A549 (cell line): ENCODE measurements at regions not wholly inside any gene's neighbourhood (a gene's known extent, or its start where the extent isn't known, plus 50 kb on each side); places are given as distances from the start of the nearest gene placed in this dataset.
A peak's percentile ranks its signal among the peaks of the same experiment; 100 is the strongest.

ENCODE experiments used
- ATAC-seq, 2 experiments: fragments of 200-7000 bp in 1 of 2; fragments of >200 bp in 1 of 2; cut with Nextera tagmentation in 1 of 2; cut with Tn5 transposase in 1 of 2; 3 replicates each; pipeline versions ENCODE4 v1.8.0 to v1.9.1; 2018 to 2020; ENCODE audit warnings: mild to moderate bottlenecking in 1 of 2, moderate library complexity in 1 of 2
- CTCF ChIA-PET: fragments of 300-600 bp; sonication (Branson Sonifier 250); formaldehyde crosslinking; extraction: SDS; loops from one replicate; lab custom pipeline; 2021; ENCODE audit warnings: antibody characterized with exemption, inconsistent platforms; lab: Yijun Ruan, JAX
- POLR2A ChIA-PET: fragments of 350-600 bp; formaldehyde crosslinking; extraction: SDS; loops from one replicate; lab custom pipeline; 2021; ENCODE audit warnings: antibody characterized with exemption, inconsistent platforms; lab: Yijun Ruan, JAX
- DNase-seq, 2 experiments: peaks; one replicate each; pipeline versions ENCODE4 v3.0.0 to v3.0.0-alpha.2; 2011 to 2016; ENCODE audit warnings: low read depth in 1 of 2, low spot score in 1 of 2
- FAIRE-seq: peaks from 2 replicates; lab custom pipeline; 2011; peaks lifted over from hg19 to GRCh38; lab: Jason Lieb, UNC
- H3K27ac ChIP-seq, 2 experiments: fragments of >200 bp; sonication (Bioruptor Twin); formaldehyde crosslinking; 3 replicates each; pipeline ENCODE4 v1.5.1; 2016 to 2017
- H3K4me1 ChIP-seq: fragments of >200 bp; sonication (Bioruptor Twin); formaldehyde crosslinking; 3 replicates; pipeline ENCODE4 v1.6.1; 2016
- H3K4me2 ChIP-seq: fragments of >200 bp; sonication (Bioruptor Twin); formaldehyde crosslinking; 3 replicates; pipeline ENCODE4 v1.6.1; 2016
- H3K4me3 ChIP-seq: fragments of >200 bp; sonication (Bioruptor Twin); formaldehyde crosslinking; 3 replicates; pipeline ENCODE4 v1.5.1; 2016
- H3K9me3 ChIP-seq: fragments of >200 bp; sonication (Bioruptor Twin); formaldehyde crosslinking; 3 replicates; pipeline ENCODE4 v1.6.1; 2016
- BCL3 ChIP-seq: fragments of >200 bp; sonication (Bioruptor Twin); formaldehyde crosslinking; IDR thresholded peaks from 3 replicates; pipeline ENCODE4 v1.6.1; 2016
- CBX2 ChIP-seq: fragments of 200-600 bp; sonication (generic); IDR thresholded peaks from 2 replicates; pipeline ENCODE4 v1.6.1; 2016; ENCODE audit warnings: low read depth, mild to moderate bottlenecking, borderline replicate concordance
- CEBPB ChIP-seq, 2 experiments: fragments of >200 bp in 1 of 2; sonication (Bioruptor Twin) in 1 of 2; formaldehyde crosslinking in 1 of 2; IDR thresholded peaks; 2 replicates each; pipeline ENCODE4 v1.6.1; 2012 to 2016
- CHD4 ChIP-seq: fragments of 200-600 bp; sonication (generic); IDR thresholded peaks from 2 replicates; pipeline ENCODE4 v1.6.1; 2016; ENCODE audit warnings: antibody characterized with exemption, mild to moderate bottlenecking, borderline replicate concordance
- CTCF ChIP-seq: fragments of >200 bp; sonication (Bioruptor Twin); formaldehyde crosslinking; IDR thresholded peaks from 3 replicates; pipeline ENCODE4 v1.5.1; 2016
- EHMT2 ChIP-seq: fragments of 200-600 bp; sonication (generic); IDR thresholded peaks from 2 replicates; pipeline ENCODE4 v1.6.1; 2016; ENCODE audit warnings: antibody characterized with exemption, low read depth, mild to moderate bottlenecking, moderate library complexity
- HOXB5 ChIP-seq: fragments of 250-450 bp; sonication (Bioruptor Pico); IDR thresholded peaks from 2 replicates; pipeline ENCODE4 v1.5.0; 2020; ENCODE audit warnings: mild to moderate bottlenecking, moderate library complexity
- MAFK ChIP-seq: fragments of 450-650 bp; IDR thresholded peaks from 2 replicates; pipeline ENCODE4 v1.6.1; 2014; ENCODE audit not compliant: partially characterized antibody
- RAD21 ChIP-seq, 2 experiments: fragments of >200 bp in 1 of 2; sonication (Bioruptor Twin) in 1 of 2; formaldehyde crosslinking in 1 of 2; IDR thresholded peaks in 1 of 2; conservative IDR thresholded peaks in 1 of 2; 2 replicates in 1 of 2; 3 replicates in 1 of 2; pipeline ENCODE4 v1.6.1; 2012 to 2018; ENCODE audit warnings: inconsistent platforms in 1 of 2
- RFX5 ChIP-seq: fragments of 450-650 bp; IDR thresholded peaks from 2 replicates; pipeline ENCODE4 v1.7.1; 2014; ENCODE audit warnings: antibody characterized with exemption, mild to moderate bottlenecking, moderate library complexity
- SMC3 ChIP-seq: fragments of >200 bp; sonication (Bioruptor Twin); formaldehyde crosslinking; IDR thresholded peaks from 3 replicates; pipeline ENCODE4 v1.6.1; 2018; ENCODE audit warnings: inconsistent platforms
- SREBF2 ChIP-seq: fragments of 450-650 bp; IDR thresholded peaks from 2 replicates; pipeline ENCODE4 v1.6.1; 2014; ENCODE audit warnings: mild to moderate bottlenecking, moderate library complexity
- TP53 ChIP-seq: fragments of 250-450 bp; sonication (Bioruptor Pico); IDR thresholded peaks from 2 replicates; pipeline ENCODE4 v1.5.0; 2021; ENCODE audit warnings: mild to moderate bottlenecking, moderate library complexity
- ZNF302 ChIP-seq: fragments of 250-450 bp; sonication (Bioruptor Pico); IDR thresholded peaks from 2 replicates; pipeline ENCODE4 v1.9.0; 2021; ENCODE audit warnings: inconsistent platforms, mild to moderate bottlenecking, moderate library complexity
- WGBS: methylation state at CpG from one replicate; pipeline ENCODE4 v1.1.6; 2017; ENCODE audit errors: missing lambda C conversion rate; 5-methylcytosine and 5-hydroxymethylcytosine counted together

GRCh38 chr7:4552985-4553384 lies 129.1 kb upstream of the FOXK1 start:
- DNase-seq (no peak), ATAC-seq (no peak), FAIRE-seq (no peak)
- WGBS, result 28% methylated on average over 1 of the region's 1 CpG
- ChIA-PET POLR2A (no interaction called here), CTCF (interaction anchor here (0.9 kb wide), 1 partner anchor 9 kb away, joined by 4 read pairs; no protein-coding TSS in a partner anchor)
- TF ChIP-seq HOXB5 (CRISPR knock-in tag) (no peak), BCL3 (no peak), SMC3 (no peak), MAFK (no peak), RAD21 (conservative IDR thresholded peaks at IDR 0.05 in 1 of 2, IDR thresholded peaks at IDR 0.05 in 1 of 2) (no peak), CBX2 (no peak), EHMT2 (no peak), TP53 (CRISPR knock-in tag) (no peak), RFX5 (no peak), CHD4 (no peak), SREBF2 (no peak)
- Histone ChIP-seq H3K9me3 (peaks cover 37% of the 10 kb centered on the region), H3K4me2 (no peak overlapping the region), H3K4me3 (no peak overlapping the region), H3K4me1 (no peaks in the 10 kb centered on the region), H3K27ac (no peak overlapping the region)

- Histone ChIP-seq H3K9me3 (peaks cover 27% of the 10 kb centered on the region), H3K4me2 (no peak overlapping the region), H3K27ac (no peak overlapping the region), H3K4me3 (no peak overlapping the region), H3K4me1 (no peaks in the 10 kb centered on the region)
- ATAC-seq, result no peak
- no peak for DNase-seq
- TF ChIP-seq MAFK (no peak), HOXB5 (CRISPR knock-in tag) (no peak)
- POLR2A ChIA-PET, result no interaction called here
- whole genome bisulfite sequencing, result 33% methylated on average over 16 of the region's 18 CpGs
- no peak for FAIRE-seq
- CTCF ChIA-PET, result interaction anchor here (0.7 to 1.5 kb wide), 2 partner anchors 8 to 73 kb away, joined by 3 read pairs; no protein-coding TSS in a partner anchor
Measured at GRCh38 chr7:4556868-4557793, 125.0 kb upstream of the FOXK1 start.

- no peaks in the 10 kb centered on the region for H3K9me3 ChIP-seq
- H3K4me1 ChIP-seq, result no peaks in the 10 kb centered on the region
- 22% methylated on average over 3 of the region's 3 CpGs for WGBS
- FAIRE-seq (no peak), DNase-seq (peak in 1 of 2 experiments; percentile 13), ATAC-seq (peak in 1 of 2 experiments; percentile 67; a peak in 2 of 6 replicates)
- no peak overlapping the region for H3K4me2 ChIP-seq
- no peak for TF ChIP-seq ZNF302
- peak; percentile 22; the same call in 2 of the 3 replicates for TF ChIP-seq CTCF
- H3K27ac ChIP-seq, result no peak overlapping the region
- H3K4me3 ChIP-seq, result no peak overlapping the region
- CTCF ChIA-PET, result interaction anchor here (1.6 to 1.7 kb wide), 2 partner anchors 9 to 70 kb away, joined by 3 to 4 read pairs; no protein-coding TSS in a partner anchor
- POLR2A ChIA-PET, result no interaction called here
Measured at GRCh38 chr7:4561795-4562194, 120.3 kb upstream of the FOXK1 start.

GRCh38 chr7:4566714-4567113 lies 115.4 kb upstream of the FOXK1 start:
- ChIA-PET POLR2A (interaction anchor here (0.5 kb wide), 1 partner anchor 67 kb away, joined by 9 read pairs; no protein-coding TSS in a partner anchor), CTCF (interaction anchor here (0.8 to 1.2 kb wide), 2 partner anchors 44 to 65 kb away, joined by 3 to 5 read pairs; no protein-coding TSS in a partner anchor)
- Histone ChIP-seq H3K27ac (no peak overlapping the region), H3K9me3 (no peaks in the 10 kb centered on the region), H3K4me2 (no peak overlapping the region), H3K4me1 (no peaks in the 10 kb centered on the region), H3K4me3 (no peak overlapping the region)
- DNase-seq (no peak), FAIRE-seq (no peak), ATAC-seq (no peak)
- TF ChIP-seq CEBPB (IDR thresholded peaks at IDR 0.05) (peak; percentile 48 to 71; a peak in 3 of 4 replicates), MAFK (no peak)
- WGBS, result 79% methylated on average over 2 of the region's 2 CpGs
